Heart left ventricle (tissue), 16 donors: ENCODE measurements at regions not wholly inside any gene's neighbourhood (a gene's known extent, or its start where the extent isn't known, plus 50 kb on each side); places are given as distances from the start of the nearest gene placed in this dataset.

Experiments
- ATAC-seq, 4 donors: fragments of 200-7000 bp; cut with Tn5 transposase; one replicate each; pipeline ENCODE4 v1.9.1; 2020 to 2022; ENCODE audit warnings: moderate library complexity in 4 of 4, mild to moderate bottlenecking in 3 of 4, moderate number of reproducible peaks in 1 of 4
- DNase-seq, 5 donors: peaks; one replicate each; pipeline ENCODE4 v3.0.0-alpha.2; 2020
- H3K27ac ChIP-seq, 12 donors: fragments of 200-600 bp; sonication (generic) in 4 of 12; one replicate each; pipeline versions ENCODE4 v1.5.0 to v1.8.0; 2016 to 2022; ENCODE audit warnings: mild to moderate bottlenecking in 2 of 12
- H3K27me3 ChIP-seq, 9 donors: fragments of 200-600 bp; sonication (generic) in 2 of 9; one replicate each; pipeline versions ENCODE4 v1.5.1 to v1.8.0; 2016 to 2022; ENCODE audit warnings: mild to moderate bottlenecking in 3 of 9
- H3K36me3 ChIP-seq, 9 donors: fragments of 200-600 bp; sonication (generic) in 2 of 9; one replicate each; pipeline versions ENCODE4 v1.5.0 to v1.8.0; 2018 to 2022; ENCODE audit warnings: mild to moderate bottlenecking in 2 of 9
- H3K4me1 ChIP-seq, 12 donors: fragments of 200-600 bp; sonication (generic) in 4 of 12; one replicate each; pipeline versions ENCODE4 v1.5.0 to v1.8.0; 2016 to 2022; ENCODE audit warnings: mild to moderate bottlenecking in 3 of 12
- H3K4me3 ChIP-seq, 12 donors: fragments of 200-600 bp; sonication (generic) in 4 of 12; one replicate each; pipeline versions ENCODE4 v1.5.0 to v1.8.0; 2017 to 2022; ENCODE audit warnings: mild to moderate bottlenecking in 9 of 12, moderate library complexity in 4 of 12
- H3K9me3 ChIP-seq, 12 donors: fragments of 200-600 bp; sonication (generic) in 4 of 12; one replicate each; pipeline versions ENCODE4 v1.5.0 to v1.8.0; 2016 to 2022; ENCODE audit warnings: mild to moderate bottlenecking in 1 of 12
- CTCF ChIP-seq, 12 donors: fragments of 200-600 bp; sonication (generic) in 4 of 12; IDR thresholded peaks; one replicate each; pipeline versions ENCODE4 v1.5.0 to v1.8.0; 2018 to 2022; ENCODE audit warnings: antibody characterized with exemption in 12 of 12, mild to moderate bottlenecking in 5 of 12
- POLR2A ChIP-seq, 2 donors: fragments of 450-650 bp; IDR thresholded peaks; one replicate each; pipeline ENCODE4 v1.6.1; 2017; ENCODE audit warnings: antibody characterized with exemption in 2 of 2, mild to moderate bottlenecking in 2 of 2, moderate library complexity in 2 of 2
- WGBS, 4 donors: extraction: QIAGEN DNeasy Blood & Tissue Kit in 2 of 4; methylation state at CpG; one replicate each; pipeline versions ENCODE4 v1.1.5 to v1.1.7; 2013 to 2018; 5-methylcytosine and 5-hydroxymethylcytosine counted together
- intact Hi-C, 10 donors: fragments of 100-400 bp; cut with DNase I; formaldehyde crosslinking; loops; one replicate each; pipeline versions ENCODE4 v1.11.1 to v1.14.2; 2022
- donor health status: ischemic (EF 13 %, LVEDD 7.1; RV severe dilation, severe dysfunction).
- donor health status: healthy with polysubstance abuse.
- donor health status: DM: no; HTN: yes; CAD: no.
- donor health status: DM: no; HTN: no; CAD: no.
- donor health status: ischemic (EF 25% LVEDD 6.9; RV normal size, moderate dysfunction).
- donor health status: ischemic (EF 25% LVEDD 5.7; RV mildly dilated, moderate dysfunction).
- donor health status: healthy.
- donor health status: DM: yes; HTN: yes; CAD: no.
- donor health status: ischemic (EF 35%, LVEDD 5.7; RV mildly dilated, moderate dysfunction).
- donor health status: nonischemic (EF 11% LVEDD 7.7; RV severe dilation, severe dysfunction).
- donor health status: DM: yes; HTN: yes; CAD: no.
- donor health status: PGD.
- donor health status: ischemic (EF 29% LVEDD 5.4; RV normal size, mild dysfunction).
- donor health status: nonischemic (EF 23%, LVEDD 6.1; RV moderate dilation, normal function).

- no peak for TF ChIP-seq POLR2A (IDR thresholded peaks at IDR 0.05)
- no peak for TF ChIP-seq CTCF (IDR thresholded peaks at IDR 0.05)
- WGBS, 4 donors, result 80 to 98% (median 95%) methylated on average over 3 of the region's 3 CpGs
- no peak for ATAC-seq
- H3K36me3 ChIP-seq, result no peaks in the 10 kb centered on the region
- no peak overlapping the region for H3K27ac ChIP-seq
- H3K4me3 ChIP-seq, result no peak overlapping the region
- H3K9me3 ChIP-seq, result no peaks in the 10 kb centered on the region
- peaks cover 0 to 26% (median 8%) of the 10 kb centered on the region in 12 donors for H3K4me1 ChIP-seq
- no peaks in the 10 kb centered on the region for H3K27me3 ChIP-seq
- intact Hi-C loops, result no loop called here
- DNase-seq, result no peak
Observed at GRCh38 chr13:40223585-40223984, 442.9 kb downstream of the FOXO1 start.

GRCh38 chr13:40228496-40228895, 437.9 kb downstream of the FOXO1 start:
- intact Hi-C loops, result no loop called here
- no peaks in the 10 kb centered on the region for H3K27me3 ChIP-seq
- H3K9me3 ChIP-seq, result no peaks in the 10 kb centered on the region
- peak overlapping the region in 2 of 12 donors; percentile 25 to 32 for H3K27ac ChIP-seq
- DNase-seq (no peak), ATAC-seq (peak in 3 of 4 donors; percentile 50 to 88 (median 51))
- 81 to 84% (median 83%) methylated on average over 4 of the region's 4 CpGs for WGBS, 4 donors
- no peak overlapping the region for H3K4me3 ChIP-seq
- no peaks in the 10 kb centered on the region for H3K36me3 ChIP-seq
- peaks cover 0 to 20% (median 9%) of the 10 kb centered on the region in 12 donors for H3K4me1 ChIP-seq
- TF ChIP-seq POLR2A (IDR thresholded peaks at IDR 0.05) (no peak), CTCF (IDR thresholded peaks at IDR 0.05) (no peak)

GRCh38 chr13:40228990-40229389, 437.5 kb downstream of the FOXO1 start:
- intact Hi-C loops, result no loop called here
- Histone ChIP-seq H3K27ac (peak overlapping the region in 2 of 12 donors; percentile 25 to 32), H3K4me1 (peaks cover 0 to 23% (median 10%) of the 10 kb centered on the region in 12 donors), H3K4me3 (no peak overlapping the region), H3K27me3 (no peaks in the 10 kb centered on the region), H3K9me3 (no peaks in the 10 kb centered on the region), H3K36me3 (no peaks in the 10 kb centered on the region)
- no peak for ATAC-seq
- no peak for DNase-seq
- WGBS, 4 donors, result 49 to 52% (median 50%) methylated on average over 2 of the region's 2 CpGs
- TF ChIP-seq POLR2A (IDR thresholded peaks at IDR 0.05) (no peak), CTCF (IDR thresholded peaks at IDR 0.05) (no peak)

- Histone ChIP-seq H3K27ac (peak overlapping the region in 4 of 12 donors; percentile 4 to 22 (median 14)), H3K27me3 (no peaks in the 10 kb centered on the region), H3K9me3 (no peaks in the 10 kb centered on the region), H3K4me1 (peaks cover 0 to 27% (median 10%) of the 10 kb centered on the region in 12 donors), H3K36me3 (no peaks in the 10 kb centered on the region), H3K4me3 (no peak overlapping the region)
- no peak for DNase-seq
- 41 to 58% (median 48%) methylated on average over 3 of the region's 3 CpGs for WGBS, 4 donors
- no peak for ATAC-seq
- intact Hi-C loops, result no loop called here
- TF ChIP-seq CTCF (IDR thresholded peaks at IDR 0.05) (no peak), POLR2A (IDR thresholded peaks at IDR 0.05) (no peak)
Observed at GRCh38 chr13:40230833-40231266, 435.6 kb downstream of the FOXO1 start.
